HG03064 (cell line): ENCODE measurements at regions not wholly inside any gene's neighbourhood (a gene's known extent, or its start where the extent isn't known, plus 50 kb on each side); places are given as distances from the start of the nearest gene placed in this dataset.
"Not testable (repeated sequence)": the region's sequence is repeated elsewhere in the genome, so short reads cannot be mapped to it uniquely, and the experiment has no call there.

ENCODE experiments used
- ATAC-seq: cut with Tn5 transposase; IDR thresholded peaks from one replicate; pipeline ENCODE4 v1.9.1; 2021; ENCODE audit warnings: low read depth; ENCODE audit not compliant: unreplicated experiment

DNA sequence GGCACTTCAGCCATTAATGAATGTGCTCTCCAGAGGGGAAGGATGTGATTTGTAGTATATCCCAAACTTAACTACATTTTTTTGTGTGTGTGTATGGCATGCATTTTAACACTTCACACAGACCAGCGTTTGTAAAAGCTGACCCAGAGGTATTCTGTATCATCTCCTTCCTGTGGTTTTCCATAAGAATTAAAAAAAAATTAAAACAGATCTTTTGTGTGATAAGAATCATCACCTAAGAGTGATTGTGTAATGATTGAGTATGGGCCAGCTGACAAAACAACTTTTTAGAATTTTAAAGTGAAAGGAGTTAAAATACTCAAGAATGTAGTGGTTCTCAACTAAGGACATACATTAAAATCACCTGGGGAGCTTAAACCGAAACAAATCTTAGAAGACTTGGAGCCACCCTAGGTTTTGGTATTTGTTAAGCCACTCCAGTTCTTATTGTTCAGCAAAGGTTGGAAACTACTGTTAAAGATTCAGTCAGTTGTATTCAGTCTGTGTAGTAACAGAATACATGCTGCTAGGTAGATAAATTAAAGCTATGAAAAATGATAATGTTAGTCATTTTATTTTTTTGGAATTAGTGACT lies 120.1 kb downstream of the HAUS1 start:
- no peak for ATAC-seq

DNA sequence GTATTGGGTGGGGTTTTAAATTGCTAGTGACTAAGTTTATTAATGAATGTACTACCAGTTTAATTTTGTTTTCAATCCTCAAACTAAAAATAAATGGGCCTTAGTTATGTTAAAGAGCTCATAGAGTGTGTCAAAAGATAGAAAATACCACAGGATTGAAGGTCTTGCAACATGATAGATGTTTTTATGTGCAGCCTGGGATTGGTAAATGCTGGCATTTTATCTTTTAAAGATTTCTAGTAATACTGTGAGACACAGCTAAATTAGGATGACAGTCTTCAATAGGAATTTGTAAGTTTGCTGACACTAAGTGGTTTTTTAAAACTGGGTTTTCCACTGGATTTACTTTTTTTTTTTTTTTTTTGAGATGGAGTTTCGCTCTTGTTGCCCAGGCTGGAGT lies 122.3 kb downstream of the HAUS1 start:
- ATAC-seq = no peak

- not testable (repeated sequence) for ATAC-seq
Observed at GRCh38 chr18:46229641-46230040, 125.5 kb downstream of the HAUS1 start.

DNA sequence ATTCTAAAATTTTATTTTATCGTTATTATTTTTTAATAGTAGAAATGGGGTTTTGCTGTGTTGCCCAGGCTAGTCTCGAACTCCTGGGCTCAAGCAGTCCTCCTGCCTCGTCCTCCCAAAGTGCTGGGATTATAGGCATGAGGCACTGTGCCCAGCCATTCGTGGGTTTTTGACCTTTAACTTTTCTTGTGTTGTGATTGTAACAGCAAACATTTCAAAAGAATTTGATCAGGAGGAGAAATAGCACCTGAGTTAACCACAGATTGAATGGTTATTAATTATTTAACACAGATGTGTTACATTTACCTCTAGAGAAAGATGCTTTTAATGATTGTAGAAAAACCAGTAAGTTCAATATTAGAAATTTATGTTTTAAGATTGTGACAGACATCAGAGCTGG lies 132.0 kb downstream of the HAUS1 start:
- no peak for ATAC-seq

DNA sequence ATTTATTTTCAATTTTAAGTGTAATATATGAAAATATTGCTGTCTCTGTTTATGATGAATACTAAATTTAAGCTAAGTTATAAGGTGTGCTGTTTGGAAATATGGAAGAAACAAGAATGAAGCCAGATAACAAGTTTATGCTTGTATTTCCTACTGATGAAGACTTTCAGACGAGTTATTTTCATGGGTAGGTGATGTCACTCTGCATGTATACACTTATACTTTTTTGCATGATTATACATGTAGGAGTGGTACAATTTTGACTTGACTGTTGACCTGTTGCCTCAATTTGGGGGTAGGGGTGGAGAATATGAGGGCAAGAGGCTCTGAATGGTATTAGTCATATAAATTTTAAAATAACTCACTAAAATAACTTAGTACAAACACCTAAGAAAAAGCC lies 133.7 kb downstream of the HAUS1 start:
- ATAC-seq = no peak

GRCh38 chr18:46239549-46239948 lies 135.4 kb downstream of the HAUS1 start:
- no peak for ATAC-seq

- ATAC-seq = no peak
Observed at GRCh38 chr18:46239998-46240397, 135.8 kb downstream of the HAUS1 start.

DNA sequence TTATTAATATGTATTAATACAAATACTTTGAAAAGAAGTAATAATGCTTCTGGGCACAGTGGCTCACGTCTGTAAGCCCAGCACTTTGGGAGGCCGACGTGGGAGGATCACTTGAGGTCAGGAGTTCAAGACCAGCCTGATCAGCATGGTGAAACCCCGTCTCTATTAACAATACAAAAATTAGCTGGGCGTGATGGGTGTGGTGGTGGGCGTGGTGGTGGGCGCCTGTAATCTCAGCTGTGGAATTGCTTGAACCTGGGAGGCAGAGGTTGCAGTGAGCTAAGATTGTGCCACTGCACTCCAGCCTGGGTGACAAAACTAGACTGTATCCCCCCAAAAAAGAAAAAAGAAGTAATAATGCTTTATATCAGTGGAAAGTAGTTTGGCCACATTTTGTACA lies 137.2 kb downstream of the HAUS1 start:
- not testable (repeated sequence) for ATAC-seq

- no peak for ATAC-seq
Observed at GRCh38 chr18:46242183-46242582, 138.0 kb downstream of the HAUS1 start.

GRCh38 chr18:46243095-46243494 lies 138.9 kb downstream of the HAUS1 start:
- ATAC-seq = no peak

- ATAC-seq = no peak
Observed at GRCh38 chr18:46243673-46244072, 139.5 kb downstream of the HAUS1 start.

DNA sequence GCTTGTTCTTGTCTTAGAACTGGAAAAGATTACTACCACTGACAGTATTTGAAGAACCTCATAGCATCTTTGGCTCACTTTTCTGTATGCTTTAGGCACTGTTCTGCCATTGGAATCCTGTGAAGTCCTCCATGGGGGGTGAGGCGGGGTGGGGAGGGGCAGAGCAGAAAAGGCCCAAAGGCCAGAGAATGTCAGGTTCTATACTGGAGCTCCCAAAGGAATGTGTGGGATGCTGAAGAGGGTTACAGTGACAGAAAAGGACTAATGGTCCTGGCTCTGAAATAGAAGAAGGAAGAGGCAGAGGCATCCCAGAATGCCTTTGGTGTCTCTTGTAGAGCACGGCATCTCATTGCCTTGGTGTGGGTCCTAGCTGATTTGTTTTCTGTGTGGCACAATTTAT lies 141.9 kb downstream of the HAUS1 start:
- no peak for ATAC-seq

DNA sequence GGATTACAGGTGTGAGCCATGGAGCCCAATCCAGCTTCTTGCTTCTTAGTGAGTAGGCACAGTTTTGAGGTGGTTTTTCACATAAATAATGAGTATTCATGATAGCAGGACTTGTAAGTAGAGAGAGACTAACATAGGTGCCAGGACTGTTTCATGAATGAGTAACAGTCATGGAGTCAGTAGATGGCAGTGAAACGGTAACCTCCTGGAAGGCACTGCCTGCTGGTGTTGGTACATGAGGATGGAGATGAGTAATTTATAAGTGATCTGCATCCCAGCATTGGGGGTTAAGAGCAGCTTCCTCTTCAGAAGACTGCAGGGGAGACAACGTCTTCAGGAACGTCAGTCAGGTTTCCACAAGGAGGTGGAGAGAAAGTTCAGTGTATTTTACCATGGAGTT lies 143.8 kb downstream of the HAUS1 start:
- no peak for ATAC-seq

DNA sequence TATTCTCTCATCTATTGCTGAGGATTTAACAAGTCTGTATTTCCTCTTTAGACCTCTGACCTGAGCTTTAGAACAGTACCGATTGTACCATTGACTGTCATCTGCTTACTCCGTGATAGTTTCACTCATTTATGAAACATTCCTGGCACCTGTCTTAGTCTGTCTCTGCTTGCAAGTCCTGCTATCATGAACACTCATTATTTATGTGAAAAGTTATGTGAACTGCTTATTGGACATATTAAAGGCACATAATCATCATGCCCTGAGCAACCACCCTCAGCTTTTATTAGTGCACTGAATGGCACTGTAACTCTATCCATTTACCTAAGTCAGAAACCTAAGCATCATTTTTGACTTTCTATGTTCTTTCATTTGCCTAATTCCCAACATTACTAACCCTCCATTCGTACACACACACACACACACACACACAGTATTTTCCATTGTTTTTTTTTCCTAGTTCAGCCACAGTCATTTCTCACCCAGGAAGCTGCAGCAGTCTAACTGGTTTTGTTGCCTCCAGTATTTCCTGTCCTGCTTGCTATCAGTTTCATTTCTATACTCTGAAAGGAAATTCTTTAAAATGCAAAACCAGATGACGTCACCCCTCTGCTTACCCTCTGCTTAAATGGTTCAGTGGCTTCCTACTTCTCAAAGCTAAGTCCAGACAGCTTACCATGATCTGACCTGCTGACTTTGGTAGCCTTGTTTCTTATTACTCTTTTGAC lies 146.1 kb downstream of the HAUS1 start:
- peak; percentile 96 for ATAC-seq

DNA sequence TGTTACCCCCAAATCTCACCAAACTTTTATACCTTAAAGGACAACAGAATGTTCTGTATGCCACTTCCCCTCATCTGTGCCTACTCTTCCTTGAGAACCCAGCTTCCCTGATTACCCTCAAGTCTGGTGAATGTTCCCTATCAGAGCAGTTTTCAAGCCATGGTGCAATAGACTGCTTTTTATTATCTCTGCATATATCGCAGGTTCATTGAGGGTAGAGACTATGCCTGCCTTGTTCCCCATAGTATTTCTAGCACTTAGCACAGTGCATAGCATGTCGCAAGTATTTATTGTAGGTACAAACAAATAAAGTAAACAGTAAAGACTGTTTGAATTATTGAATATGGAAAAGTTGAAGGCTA lies 146.6 kb downstream of the HAUS1 start:
- ATAC-seq = no peak

GRCh38 chr18:46252759-46253158 lies 148.6 kb downstream of the HAUS1 start:
- no peak for ATAC-seq

- no peak for ATAC-seq
Observed at GRCh38 chr18:46253498-46253897, 149.3 kb downstream of the HAUS1 start.

GRCh38 chr18:46256078-46256477 lies 151.9 kb downstream of the HAUS1 start:
- ATAC-seq = no peak

- ATAC-seq = no peak
Observed at GRCh38 chr18:46257366-46257765, 153.2 kb downstream of the HAUS1 start.

- ATAC-seq = no peak
Observed at GRCh38 chr18:46260016-46260878, 156.1 kb downstream of the HAUS1 start.

DNA sequence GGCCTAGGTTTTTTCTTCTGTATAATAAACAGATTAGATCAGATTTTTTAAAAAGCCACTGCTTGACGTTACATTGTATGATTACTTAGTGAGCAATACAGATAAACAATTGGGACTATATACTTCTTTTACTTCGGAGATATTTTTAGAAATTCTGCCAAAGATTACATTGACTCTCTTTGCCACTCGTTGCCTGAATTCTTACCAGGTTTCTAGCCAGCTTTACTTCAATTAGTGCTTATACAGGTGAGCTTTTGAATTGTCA lies 156.6 kb downstream of the HAUS1 start:
- ATAC-seq = no peak

DNA sequence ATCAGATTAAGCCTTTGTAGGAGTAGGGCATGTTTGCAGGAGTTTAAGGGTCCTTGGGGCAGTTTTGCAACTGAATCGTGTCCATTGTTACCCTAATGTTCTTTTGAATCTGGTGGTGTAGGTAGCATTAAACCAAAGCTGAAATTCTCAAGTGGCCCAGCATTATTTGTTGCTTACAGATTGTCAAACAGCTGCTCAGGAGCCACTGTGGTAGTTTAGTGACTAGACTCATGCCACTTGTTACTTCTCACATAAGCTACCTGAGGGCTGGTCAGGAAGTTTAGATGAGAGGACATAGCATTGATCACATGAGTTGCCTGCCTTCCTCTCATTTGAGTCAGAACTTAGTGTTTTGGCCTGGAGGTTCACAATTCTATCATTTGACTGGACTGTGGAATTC lies 157.6 kb downstream of the HAUS1 start:
- no peak for ATAC-seq
